GM12878 (cell line): ENCODE measurements at regions not wholly inside any gene's neighbourhood (a gene's known extent, or its start where the extent isn't known, plus 50 kb on each side); places are given as distances from the start of the nearest gene placed in this dataset.

Experiments
- BACH1 ChIP-seq: fragments of 450-650 bp; IDR thresholded peaks from 2 replicates; pipeline ENCODE4 v1.6.1; 2017; ENCODE audit warnings: mild to moderate bottlenecking, borderline replicate concordance
- CTCF ChIP-seq, 3 experiments: IDR thresholded peaks in 2 of 3; conservative IDR thresholded peaks in 1 of 3; 2 replicates each; pipeline ENCODE4 v1.5.1; 2011; ENCODE audit warnings: low read depth in 3 of 3, low read length in 3 of 3, mild to moderate bottlenecking in 3 of 3, control low read depth in 2 of 3, moderate library complexity in 2 of 3, inconsistent platforms in 1 of 3, mixed read lengths in 1 of 3; ENCODE audit not compliant: control insufficient read depth in 2 of 3, insufficient read depth in 1 of 3; ENCODE audit errors: extremely low read depth in 1 of 3
- E2F4 ChIP-seq: IDR thresholded peaks from 2 replicates; pipeline ENCODE4 v1.6.1; 2012; ENCODE audit warnings: low read depth, low read length, improper control_type of control experiment
- HDAC6 ChIP-seq: fragments of 200-600 bp; sonication (generic); IDR thresholded peaks from one replicate; pipeline ENCODE4 v1.8.0; 2017; ENCODE audit warnings: antibody characterized with exemption; ENCODE audit not compliant: unreplicated experiment
- KLF5 ChIP-seq: fragments of 450-650 bp; IDR thresholded peaks from 2 replicates; pipeline ENCODE4 v1.6.1; 2014; ENCODE audit warnings: mild to moderate bottlenecking; ENCODE audit not compliant: partially characterized antibody
- MEF2A ChIP-seq: IDR thresholded peaks from 2 replicates; pipeline ENCODE4 v1.6.1; 2011; ENCODE audit warnings: low read depth, mild to moderate bottlenecking, low read length, moderate library complexity; ENCODE audit not compliant: insufficient read depth
- NFYA ChIP-seq: IDR thresholded peaks from 2 replicates; pipeline ENCODE4 v1.6.1; 2011; ENCODE audit warnings: low read depth, mild to moderate bottlenecking, low read length, improper control_type of control experiment, borderline replicate concordance
- PBX3 ChIP-seq: IDR thresholded peaks from 2 replicates; pipeline ENCODE4 v1.6.1; 2011; ENCODE audit warnings: mild to moderate bottlenecking, low read depth, low read length, moderate library complexity; ENCODE audit not compliant: insufficient replicate concordance
- RUNX3 ChIP-seq: IDR thresholded peaks from 2 replicates; pipeline ENCODE4 v1.6.1; 2012; ENCODE audit warnings: low read length, inconsistent platforms
- SKIL ChIP-seq: fragments of 450-650 bp; IDR thresholded peaks from 2 replicates; pipeline ENCODE4 v1.6.1; 2017; ENCODE audit warnings: mild to moderate bottlenecking, low read depth, inconsistent platforms; ENCODE audit not compliant: poor library complexity, severe bottlenecking
- WRNIP1 ChIP-seq: IDR thresholded peaks from 2 replicates; pipeline ENCODE4 v1.6.1; 2011; ENCODE audit warnings: low read depth, low read length, improper control_type of control experiment, borderline replicate concordance
- ZBTB11 ChIP-seq: fragments of 450-650 bp; formaldehyde crosslinking; IDR thresholded peaks from 2 replicates; pipeline ENCODE4 v1.5.0; 2022; ENCODE audit warnings: mild to moderate bottlenecking, missing genetic modification characterization
- ZNF217 ChIP-seq: fragments of 450-650 bp; IDR thresholded peaks from 2 replicates; pipeline ENCODE4 v1.6.1; 2017; ENCODE audit warnings: antibody characterized with exemption, mild to moderate bottlenecking

GRCh38 chrX:139141370-139141769 is 389.2 kb upstream of the F9 start (continued):
- no peak for TF ChIP-seq SKIL
- no peak for TF ChIP-seq BACH1
- TF ChIP-seq E2F4, result no peak
- TF ChIP-seq RUNX3, result no peak
- no peak for TF ChIP-seq KLF5
- TF ChIP-seq ZBTB11, result no peak
- no peak for TF ChIP-seq MEF2A
- TF ChIP-seq ZNF217, result no peak
- no peak for TF ChIP-seq PBX3
- no peak for TF ChIP-seq NFYA
- no peak for TF ChIP-seq HDAC6
- no peak for TF ChIP-seq CTCF (IDR thresholded peaks at IDR 0.05 in 2 of 3, conservative IDR thresholded peaks at IDR 0.05 in 1 of 3; ENCODE audit: control insufficient read depth in 2 of 3, extremely low read depth in 1 of 3, insufficient read depth in 1 of 3, low read depth in 3 of 3, low read length in 3 of 3)
- no peak for TF ChIP-seq WRNIP1
